Esophagus (tissue), 2 donors: ENCODE measurements at regions not wholly inside any gene's neighbourhood (a gene's known extent, or its start where the extent isn't known, plus 50 kb on each side); places are given as distances from the start of the nearest gene placed in this dataset.
"Not testable (repeated sequence)": the region's sequence is repeated elsewhere in the genome, so short reads cannot be mapped to it uniquely, and the experiment has no call there.

Experiments
- H3K27ac ChIP-seq, 2 donors: one replicate each; pipeline ENCODE4 v1.5.1; 2013; ENCODE audit warnings: low read depth in 2 of 2, mild to moderate bottlenecking in 2 of 2, inconsistent platforms in 1 of 2, low read length in 1 of 2, moderate library complexity in 1 of 2
- H3K27me3 ChIP-seq, 2 donors: one replicate each; pipeline ENCODE4 v1.6.1; 2013; ENCODE audit warnings: low read length in 2 of 2, control low read depth in 1 of 2, mild to moderate bottlenecking in 1 of 2; ENCODE audit not compliant: insufficient read depth in 2 of 2, control insufficient read depth in 1 of 2
- H3K36me3 ChIP-seq, 2 donors: one replicate each; pipeline ENCODE4 v1.6.1; 2013; ENCODE audit warnings: low read length in 1 of 2; ENCODE audit not compliant: control insufficient read depth in 2 of 2, insufficient read depth in 2 of 2
- H3K4me1 ChIP-seq, 2 donors: one replicate each; pipeline ENCODE4 v1.6.1; 2013; ENCODE audit warnings: low read length in 1 of 2; ENCODE audit not compliant: control insufficient read depth in 2 of 2, insufficient read depth in 2 of 2
- H3K4me3 ChIP-seq, 2 donors: one replicate each; pipeline ENCODE4 v1.5.1; 2013; ENCODE audit warnings: low read length in 2 of 2, mild to moderate bottlenecking in 2 of 2, low read depth in 1 of 2, moderate library complexity in 1 of 2
- H3K9me3 ChIP-seq, 2 donors: one replicate each; pipeline ENCODE4 v1.6.1; 2013; ENCODE audit warnings: mild to moderate bottlenecking in 2 of 2, low read depth in 1 of 2, low read length in 1 of 2, moderate library complexity in 1 of 2; ENCODE audit not compliant: control insufficient read depth in 2 of 2, insufficient read depth in 1 of 2
- WGBS, 2 donors: extraction: QIAGEN DNeasy Blood & Tissue Kit; methylation state at CpG; one replicate each; pipeline ENCODE4 v1.1.7; 2013; 5-methylcytosine and 5-hydroxymethylcytosine counted together
- donor health status: healthy with polysubstance abuse.
- donor health status: Bipolar disorder and iron deficiency.

- no peaks in the 10 kb centered on the region for H3K36me3 ChIP-seq
- no peak overlapping the region for H3K4me3 ChIP-seq
- no peak overlapping the region for H3K27ac ChIP-seq
- H3K4me1 ChIP-seq: no peaks in the 10 kb centered on the region
- H3K27me3 ChIP-seq: no peaks in the 10 kb centered on the region
- 74 to 77% methylated on average over 8 of the region's 8 CpGs for WGBS, 2 donors
- H3K9me3 ChIP-seq: no peaks in the 10 kb centered on the region
These were observed 73.7 kb upstream of the IPO5 start for GRCh38 chr13:97879646-97880310.

DNA sequence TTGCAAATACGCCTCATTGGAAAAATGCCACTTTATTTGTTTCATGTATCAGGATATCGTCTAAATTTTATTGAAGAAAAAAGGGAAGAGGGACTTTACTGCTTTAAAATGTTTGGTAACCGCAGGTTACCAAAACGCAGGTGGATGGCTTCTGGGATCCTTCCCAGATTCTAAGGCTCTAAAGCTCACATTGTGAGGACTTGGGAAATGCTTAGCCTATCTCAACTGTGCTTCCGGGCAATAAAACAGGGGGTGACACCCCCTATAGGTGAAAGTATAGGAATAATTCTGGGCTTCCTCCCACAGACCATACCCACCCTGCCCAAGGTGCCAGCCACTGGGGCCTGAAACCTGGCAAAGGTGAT is 73.2 kb upstream of the IPO5 start:
- WGBS, 2 donors: 81 to 85% methylated on average over 5 of the region's 5 CpGs
- no peaks in the 10 kb centered on the region for H3K9me3 ChIP-seq
- no peak overlapping the region for H3K4me3 ChIP-seq
- no peak overlapping the region for H3K27ac ChIP-seq
- no peaks in the 10 kb centered on the region for H3K4me1 ChIP-seq
- H3K27me3 ChIP-seq: no peaks in the 10 kb centered on the region
- no peaks in the 10 kb centered on the region for H3K36me3 ChIP-seq

- WGBS, 2 donors: 77 to 79% methylated on average over 4 of the region's 4 CpGs
- Histone ChIP-seq H3K4me3 (no peak overlapping the region), H3K27ac (no peak overlapping the region), H3K27me3 (no peaks in the 10 kb centered on the region), H3K9me3 (no peaks in the 10 kb centered on the region), H3K36me3 (no peaks in the 10 kb centered on the region), H3K4me1 (no peaks in the 10 kb centered on the region)
These were observed 71.9 kb upstream of the IPO5 start for GRCh38 chr13:97881556-97881955.

GRCh38 chr13:97883396-97883795 is 70.1 kb upstream of the IPO5 start:
- H3K4me3 ChIP-seq: no peak overlapping the region
- H3K27me3 ChIP-seq: no peaks in the 10 kb centered on the region
- no peak overlapping the region for H3K27ac ChIP-seq
- H3K9me3 ChIP-seq: no peaks in the 10 kb centered on the region
- no peaks in the 10 kb centered on the region for H3K36me3 ChIP-seq
- 43 to 64% methylated on average over 4 of the region's 4 CpGs for WGBS, 2 donors
- no peaks in the 10 kb centered on the region for H3K4me1 ChIP-seq

GRCh38 chr13:97884707-97885468 is 68.6 kb upstream of the IPO5 start:
- Histone ChIP-seq H3K27ac (no peak overlapping the region), H3K4me1 (no peaks in the 10 kb centered on the region), H3K27me3 (no peaks in the 10 kb centered on the region), H3K36me3 (no peaks in the 10 kb centered on the region), H3K4me3 (no peak overlapping the region), H3K9me3 (no peaks in the 10 kb centered on the region)
- 83 to 86% methylated on average over 9 of the region's 9 CpGs for WGBS, 2 donors

DNA sequence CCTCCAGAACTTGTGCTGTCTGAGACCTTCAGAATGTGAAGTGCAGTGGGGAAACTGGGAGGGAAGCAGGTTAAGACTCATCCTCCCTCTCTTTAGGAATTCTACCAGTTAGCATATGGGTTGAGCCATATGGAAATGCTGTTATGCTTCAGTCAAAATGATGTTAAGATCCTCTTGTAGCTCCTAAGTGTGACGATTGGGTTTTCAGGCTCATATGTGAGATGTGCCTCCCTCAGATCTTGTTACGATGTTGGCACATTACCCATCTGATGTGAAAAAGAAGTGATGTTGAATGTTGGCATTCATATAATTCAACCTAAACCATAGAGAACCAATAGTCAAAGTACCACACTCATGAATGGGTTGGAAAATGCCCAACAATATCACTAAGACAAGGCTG is 67.8 kb upstream of the IPO5 start:
- Histone ChIP-seq H3K4me3 (no peak overlapping the region), H3K27ac (no peak overlapping the region), H3K4me1 (no peaks in the 10 kb centered on the region), H3K9me3 (no peaks in the 10 kb centered on the region), H3K36me3 (no peaks in the 10 kb centered on the region), H3K27me3 (no peaks in the 10 kb centered on the region)
- 90 to 93% methylated on average over 2 of the region's 2 CpGs for WGBS, 2 donors

- WGBS, 2 donors: 61 to 68% methylated on average over 1 of the region's 1 CpG
These were observed 63.7 kb upstream of the IPO5 start for GRCh38 chr13:97889803-97890202.

DNA sequence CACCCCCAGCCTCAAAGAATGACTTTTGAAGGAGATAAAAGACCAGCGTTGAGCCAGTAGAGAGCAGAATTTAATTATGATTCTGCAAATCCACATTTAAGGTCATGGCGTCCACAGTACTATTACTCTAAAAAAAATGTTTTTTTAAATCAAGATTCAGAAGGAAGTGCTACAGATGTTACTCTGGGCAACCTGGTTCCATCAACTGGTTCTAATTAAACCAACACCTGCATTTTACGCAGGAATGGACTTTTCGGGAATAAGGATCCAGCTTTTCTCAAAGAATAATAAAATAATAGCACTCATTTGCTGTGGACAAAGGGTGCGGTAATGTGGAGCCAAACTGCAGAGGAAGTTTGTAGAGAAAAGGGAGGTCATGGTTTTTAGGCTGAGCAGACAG is 62.9 kb upstream of the IPO5 start:
- no peaks in the 10 kb centered on the region for H3K36me3 ChIP-seq
- no peaks in the 10 kb centered on the region for H3K27me3 ChIP-seq
- no peak overlapping the region for H3K4me3 ChIP-seq
- no peak overlapping the region for H3K27ac ChIP-seq
- WGBS, 2 donors: 94% methylated on average over 5 of the region's 5 CpGs
- no peaks in the 10 kb centered on the region for H3K4me1 ChIP-seq
- no peaks in the 10 kb centered on the region for H3K9me3 ChIP-seq

More at GRCh38 chr13:97889803-97890202, 63.7 kb upstream of the IPO5 start:
- no peak overlapping the region for H3K27ac ChIP-seq
- H3K27me3 ChIP-seq: no peaks in the 10 kb centered on the region
- H3K4me3 ChIP-seq: no peak overlapping the region
- no peaks in the 10 kb centered on the region for H3K4me1 ChIP-seq
- H3K36me3 ChIP-seq: no peaks in the 10 kb centered on the region
- H3K9me3 ChIP-seq: no peaks in the 10 kb centered on the region

DNA sequence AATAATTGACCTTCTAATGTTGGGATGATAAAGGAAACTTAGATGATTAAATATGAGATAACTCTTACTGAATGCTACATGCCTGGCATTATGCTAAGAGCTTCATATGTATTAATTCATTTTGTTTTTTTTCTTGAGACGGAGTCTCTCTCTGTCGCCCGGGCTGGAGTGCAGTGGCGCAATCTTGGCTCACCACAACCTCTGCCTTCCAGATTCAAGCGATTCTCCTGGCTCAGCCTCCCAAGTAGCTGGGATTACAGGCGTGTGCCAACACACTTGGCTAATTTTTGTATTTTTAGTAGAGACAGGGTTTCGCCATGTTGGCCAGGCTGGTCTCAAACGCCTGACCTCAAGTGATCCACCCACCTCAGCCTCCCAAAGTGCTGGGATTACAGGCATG is 61.5 kb upstream of the IPO5 start:
- not testable (repeated sequence) for H3K4me3 ChIP-seq, H3K36me3 ChIP-seq, H3K9me3 ChIP-seq, H3K27ac ChIP-seq, H3K27me3 ChIP-seq, H3K4me1 ChIP-seq
- WGBS, 2 donors: 73 to 79% methylated on average over 8 of the region's 8 CpGs

- WGBS, 2 donors: 81 to 82% methylated on average over 3 of the region's 3 CpGs
- Histone ChIP-seq H3K36me3 (no peaks in the 10 kb centered on the region), H3K9me3 (no peaks in the 10 kb centered on the region), H3K4me3 (no peak overlapping the region), H3K27me3 (no peaks in the 10 kb centered on the region), H3K27ac (no peak overlapping the region), H3K4me1 (no peaks in the 10 kb centered on the region)
These were observed 60.8 kb upstream of the IPO5 start for GRCh38 chr13:97892717-97893116.
